IMR-90 (cell line): ENCODE measurements at regions not wholly inside any gene's neighbourhood (a gene's known extent, or its start where the extent isn't known, plus 50 kb on each side); places are given as distances from the start of the nearest gene placed in this dataset.

Source experiments
- BHLHE40 ChIP-seq: fragments of 150-350 bp; IDR thresholded peaks from 2 replicates; pipeline ENCODE4 v1.6.1; 2016; ENCODE audit warnings: mild to moderate bottlenecking, low read depth, low read length
- CEBPB ChIP-seq: IDR thresholded peaks from 2 replicates; pipeline ENCODE4 v1.6.1; 2012; ENCODE audit warnings: low read depth, low read length, improper control_type of control experiment
- CTCF ChIP-seq: conservative IDR thresholded peaks from 2 replicates; pipeline ENCODE4 v1.5.1; 2012; ENCODE audit warnings: mild to moderate bottlenecking, low read depth, low read length, improper control_type of control experiment
- MAFK ChIP-seq: IDR thresholded peaks from 2 replicates; pipeline ENCODE4 v1.6.1; 2012; ENCODE audit warnings: low read depth, low read length, improper control_type of control experiment
- MXI1 ChIP-seq: IDR thresholded peaks from 2 replicates; pipeline ENCODE4 v1.6.1; 2012; ENCODE audit warnings: low read depth, mild to moderate bottlenecking, low read length, moderate library complexity, borderline replicate concordance
- NFE2L2 ChIP-seq: fragments of 150-350 bp; IDR thresholded peaks from 2 replicates; pipeline ENCODE4 v1.6.1; 2016; ENCODE audit warnings: low read depth, mild to moderate bottlenecking, low read length
- POLR2A ChIP-seq: IDR thresholded peaks from 2 replicates; pipeline ENCODE4 v1.6.1; 2012; ENCODE audit warnings: mild to moderate bottlenecking, low read depth, low read length
- RAD21 ChIP-seq: IDR thresholded peaks from 2 replicates; pipeline ENCODE4 v1.6.1; 2012; ENCODE audit warnings: low read length, improper control_type of control experiment
- RCOR1 ChIP-seq: IDR thresholded peaks from 2 replicates; pipeline ENCODE4 v1.6.1; 2012; ENCODE audit warnings: mild to moderate bottlenecking, low read length, improper control_type of control experiment; ENCODE audit not compliant: insufficient replicate concordance
- RFX5 ChIP-seq: IDR thresholded peaks from 2 replicates; pipeline ENCODE4 v1.8.0; 2012; ENCODE audit warnings: low read depth, mild to moderate bottlenecking, low read length, moderate library complexity
- SMC3 ChIP-seq: fragments of 150-350 bp; IDR thresholded peaks from 2 replicates; pipeline ENCODE4 v1.6.1; 2016; ENCODE audit warnings: low read depth, mild to moderate bottlenecking, antibody characterized with exemption, low read length, moderate library complexity
- USF2 ChIP-seq: fragments of 150-350 bp; IDR thresholded peaks from 2 replicates; pipeline ENCODE4 v1.6.1; 2017; ENCODE audit warnings: mild to moderate bottlenecking, antibody characterized with exemption, low read length, low read depth

- TF ChIP-seq CTCF (no peak), RAD21 (no peak), POLR2A (no peak), RFX5 (no peak), CEBPB (no peak), USF2 (no peak), BHLHE40 (no peak), SMC3 (no peak), NFE2L2 (no peak), RCOR1 (no peak), MAFK (no peak), MXI1 (no peak)
These were observed 380.8 kb downstream of the DOK5 start for GRCh38 chr20:54856202-54856601.
